Esophagus (tissue), 2 donors: ENCODE measurements at regions not wholly inside any gene's neighbourhood (a gene's known extent, or its start where the extent isn't known, plus 50 kb on each side); places are given as distances from the start of the nearest gene placed in this dataset.

Experiments used
- H3K27ac ChIP-seq, 2 donors: one replicate each; pipeline ENCODE4 v1.5.1; 2013; ENCODE audit warnings: low read depth in 2 of 2, mild to moderate bottlenecking in 2 of 2, inconsistent platforms in 1 of 2, low read length in 1 of 2, moderate library complexity in 1 of 2
- H3K27me3 ChIP-seq, 2 donors: one replicate each; pipeline ENCODE4 v1.6.1; 2013; ENCODE audit warnings: low read length in 2 of 2, control low read depth in 1 of 2, mild to moderate bottlenecking in 1 of 2; ENCODE audit not compliant: insufficient read depth in 2 of 2, control insufficient read depth in 1 of 2
- H3K36me3 ChIP-seq, 2 donors: one replicate each; pipeline ENCODE4 v1.6.1; 2013; ENCODE audit warnings: low read length in 1 of 2; ENCODE audit not compliant: control insufficient read depth in 2 of 2, insufficient read depth in 2 of 2
- H3K4me1 ChIP-seq, 2 donors: one replicate each; pipeline ENCODE4 v1.6.1; 2013; ENCODE audit warnings: low read length in 1 of 2; ENCODE audit not compliant: control insufficient read depth in 2 of 2, insufficient read depth in 2 of 2
- H3K4me3 ChIP-seq, 2 donors: one replicate each; pipeline ENCODE4 v1.5.1; 2013; ENCODE audit warnings: low read length in 2 of 2, mild to moderate bottlenecking in 2 of 2, low read depth in 1 of 2, moderate library complexity in 1 of 2
- H3K9me3 ChIP-seq, 2 donors: one replicate each; pipeline ENCODE4 v1.6.1; 2013; ENCODE audit warnings: mild to moderate bottlenecking in 2 of 2, low read depth in 1 of 2, low read length in 1 of 2, moderate library complexity in 1 of 2; ENCODE audit not compliant: control insufficient read depth in 2 of 2, insufficient read depth in 1 of 2
- WGBS, 2 donors: extraction: QIAGEN DNeasy Blood & Tissue Kit; methylation state at CpG; one replicate each; pipeline ENCODE4 v1.1.7; 2013; 5-methylcytosine and 5-hydroxymethylcytosine counted together
- donor health status: healthy with polysubstance abuse.
- donor health status: Bipolar disorder and iron deficiency.

DNA sequence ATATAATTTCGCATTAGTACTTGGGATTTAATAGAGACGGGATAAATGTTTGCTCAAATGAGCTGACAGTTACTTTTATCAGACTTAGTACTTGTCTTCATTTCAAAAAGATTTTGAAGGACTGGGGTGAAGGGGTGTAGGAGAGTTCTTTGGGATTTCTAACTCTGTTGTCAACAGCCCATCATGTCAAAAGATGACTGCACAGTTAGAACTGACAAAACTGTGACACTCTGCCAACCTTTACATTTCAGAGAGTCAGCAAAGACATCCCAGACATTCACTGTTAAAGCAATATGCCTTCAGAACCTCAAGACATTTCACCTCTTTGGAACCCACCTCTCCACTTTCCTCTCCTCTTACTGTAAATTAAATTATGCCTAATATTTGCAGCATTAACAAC is 285.4 kb upstream of the SPHKAP start:
- WGBS, 2 donors: 77 to 78% methylated on average over 2 of the region's 2 CpGs
- Histone ChIP-seq H3K4me1 (no peaks in the 10 kb centered on the region), H3K9me3 (no peaks in the 10 kb centered on the region), H3K27ac (no peak overlapping the region), H3K36me3 (no peaks in the 10 kb centered on the region), H3K27me3 (no peaks in the 10 kb centered on the region), H3K4me3 (no peak overlapping the region)

DNA sequence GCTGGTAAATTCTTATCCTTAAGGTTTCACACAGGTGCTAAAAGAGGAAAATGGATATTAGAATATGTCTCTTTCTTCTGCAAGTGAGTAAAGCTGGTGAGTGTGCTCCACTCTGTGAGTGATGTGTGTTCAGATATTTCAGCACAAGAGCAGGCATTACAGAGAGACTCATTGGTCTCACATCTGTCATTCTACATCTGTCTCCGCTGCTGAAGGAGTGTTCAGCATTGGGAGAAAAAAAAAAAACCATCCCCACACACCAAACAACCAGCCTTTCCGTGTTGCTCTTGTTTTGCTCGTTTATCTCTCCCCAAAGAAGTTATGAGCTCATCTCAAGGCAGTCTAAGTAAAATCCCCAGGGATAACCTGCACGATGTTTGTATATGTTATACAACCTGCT is 283.9 kb upstream of the SPHKAP start:
- no peaks in the 10 kb centered on the region for H3K9me3 ChIP-seq
- H3K27me3 ChIP-seq: no peaks in the 10 kb centered on the region
- no peak overlapping the region for H3K27ac ChIP-seq
- WGBS, 2 donors: 50 to 62% methylated on average over 4 of the region's 4 CpGs
- H3K36me3 ChIP-seq: no peaks in the 10 kb centered on the region
- no peaks in the 10 kb centered on the region for H3K4me1 ChIP-seq
- H3K4me3 ChIP-seq: no peak overlapping the region

DNA sequence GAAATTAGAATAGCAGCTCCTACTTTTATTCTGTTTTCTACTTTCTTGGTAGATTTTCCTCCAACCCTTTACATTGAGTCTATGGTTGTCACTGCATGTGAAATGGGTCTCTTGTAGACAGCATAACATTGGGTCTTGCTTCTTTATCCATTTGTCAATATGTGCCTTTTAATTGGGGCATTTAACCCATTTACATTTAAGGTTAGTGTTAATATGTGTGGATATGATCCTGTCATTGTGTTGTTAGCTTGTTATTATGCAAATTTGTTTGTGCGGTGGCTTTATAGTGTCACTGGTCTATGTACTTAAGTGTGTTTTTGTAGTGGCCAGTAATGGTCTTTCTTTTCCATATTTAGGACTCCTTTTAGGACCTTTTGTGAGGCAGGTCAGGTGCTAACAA is 276.9 kb upstream of the SPHKAP start:
- Histone ChIP-seq H3K4me1 (no peaks in the 10 kb centered on the region), H3K36me3 (no peaks in the 10 kb centered on the region), H3K9me3 (peaks cover 5 to 8% of the 10 kb centered on the region in 2 donors), H3K27ac (no peak overlapping the region), H3K27me3 (no peaks in the 10 kb centered on the region), H3K4me3 (no peak overlapping the region)
- 100% methylated on average over 1 of the region's 1 CpG for WGBS, 2 donors

DNA sequence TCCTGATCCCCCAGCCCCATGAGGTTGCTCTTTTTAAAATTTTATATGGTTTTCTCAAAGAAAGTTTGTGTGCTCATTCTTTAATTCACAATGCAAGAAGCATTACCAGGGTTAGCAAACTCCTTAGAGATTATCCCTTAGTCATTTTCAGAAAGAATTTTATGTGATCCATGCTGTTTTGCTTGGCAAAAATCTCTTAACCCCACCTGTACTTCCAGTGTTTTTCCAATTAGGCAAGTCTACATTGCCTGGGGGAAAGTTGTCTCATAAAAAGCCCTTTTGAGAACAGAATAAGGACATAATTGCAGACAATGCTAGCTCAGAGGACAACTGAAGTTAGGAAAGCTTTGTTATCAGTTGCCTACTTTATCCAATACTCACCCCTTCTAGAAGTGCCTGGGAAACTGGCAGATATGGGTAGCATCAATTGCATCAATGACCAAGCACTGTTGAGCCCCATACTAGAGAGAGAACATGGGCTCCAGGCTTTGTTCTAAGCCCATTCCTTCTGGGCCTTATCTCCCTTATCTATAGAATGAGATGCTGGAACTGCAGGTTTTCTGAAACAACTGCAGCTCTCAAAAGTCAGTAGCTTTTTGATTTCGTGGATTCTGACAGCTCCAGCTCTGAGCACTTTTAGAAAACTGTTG is 265.9 kb upstream of the SPHKAP start:
- Histone ChIP-seq H3K4me3 (no peak overlapping the region), H3K27ac (no peak overlapping the region), H3K9me3 (no peaks in the 10 kb centered on the region), H3K27me3 (no peaks in the 10 kb centered on the region), H3K36me3 (no peaks in the 10 kb centered on the region), H3K4me1 (no peaks in the 10 kb centered on the region)
- 38 to 46% methylated on average over 1 of the region's 1 CpG for WGBS, 2 donors

DNA sequence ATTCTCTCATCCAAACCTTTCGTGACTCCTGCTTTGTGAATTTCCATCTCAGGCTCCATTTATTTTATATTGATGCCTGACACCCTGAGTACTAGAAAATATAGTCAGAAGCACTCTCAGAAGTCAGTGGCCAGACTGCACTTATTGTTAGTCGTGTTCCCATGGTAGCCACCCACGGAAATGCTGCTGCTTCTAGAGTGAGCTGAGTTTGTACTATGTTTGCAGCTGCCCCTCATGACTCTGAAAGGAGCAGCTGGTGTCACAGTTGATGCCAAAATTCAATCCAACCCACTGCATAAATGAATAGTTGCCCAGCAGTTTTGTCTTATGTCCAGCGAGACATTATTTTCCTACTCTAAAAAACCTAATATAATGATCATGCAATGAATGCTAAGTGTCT is 265.2 kb upstream of the SPHKAP start:
- no peaks in the 10 kb centered on the region for H3K9me3 ChIP-seq
- no peaks in the 10 kb centered on the region for H3K36me3 ChIP-seq
- 59 to 62% methylated on average over 4 of the region's 4 CpGs for WGBS, 2 donors
- no peak overlapping the region for H3K4me3 ChIP-seq
- H3K27ac ChIP-seq: no peak overlapping the region
- no peaks in the 10 kb centered on the region for H3K27me3 ChIP-seq
- no peaks in the 10 kb centered on the region for H3K4me1 ChIP-seq

DNA sequence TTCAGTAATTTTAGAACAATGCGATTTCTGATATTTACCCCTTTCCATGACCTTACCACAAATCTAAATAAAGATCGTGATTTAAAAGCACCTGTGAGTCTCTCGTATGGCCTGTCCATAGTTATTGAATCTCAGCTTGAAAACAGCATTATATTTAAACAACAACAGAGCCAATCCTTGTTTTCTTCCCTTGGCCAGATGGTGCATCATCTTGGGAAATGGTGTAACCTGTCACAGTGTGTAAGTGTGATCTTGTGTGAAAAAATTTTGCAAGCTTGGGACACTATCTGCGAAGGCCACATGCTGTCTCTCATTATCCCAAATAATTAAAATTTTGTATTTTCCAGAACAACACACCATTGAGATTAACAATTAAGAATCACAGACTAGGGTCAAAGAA is 262.7 kb upstream of the SPHKAP start:
- H3K4me1 ChIP-seq: no peaks in the 10 kb centered on the region
- H3K4me3 ChIP-seq: no peak overlapping the region
- no peak overlapping the region for H3K27ac ChIP-seq
- H3K36me3 ChIP-seq: no peaks in the 10 kb centered on the region
- no peaks in the 10 kb centered on the region for H3K27me3 ChIP-seq
- WGBS, 2 donors: 80 to 84% methylated on average over 4 of the region's 4 CpGs
- no peaks in the 10 kb centered on the region for H3K9me3 ChIP-seq

DNA sequence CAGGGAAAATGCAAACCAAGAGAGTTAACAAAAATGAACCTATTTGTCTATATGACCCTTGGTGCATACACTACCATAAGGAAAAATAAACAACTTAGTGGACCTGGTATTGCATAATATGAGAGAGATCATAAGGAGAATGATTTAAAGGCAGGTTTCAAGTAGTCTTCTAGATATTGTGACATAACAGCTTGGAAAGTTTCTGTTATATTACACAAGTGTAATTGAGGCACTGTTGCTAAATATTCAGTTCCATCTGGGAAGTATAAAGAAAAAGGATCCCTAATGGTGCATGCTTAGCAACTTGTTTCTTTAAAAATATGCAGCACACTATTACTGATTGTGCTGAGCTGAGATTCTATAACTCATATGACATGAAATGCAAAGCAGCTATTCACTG is 252.2 kb upstream of the SPHKAP start:
- Histone ChIP-seq H3K27me3 (no peaks in the 10 kb centered on the region), H3K36me3 (no peaks in the 10 kb centered on the region), H3K4me3 (no peak overlapping the region), H3K4me1 (no peaks in the 10 kb centered on the region), H3K27ac (no peak overlapping the region), H3K9me3 (no peaks in the 10 kb centered on the region)

DNA sequence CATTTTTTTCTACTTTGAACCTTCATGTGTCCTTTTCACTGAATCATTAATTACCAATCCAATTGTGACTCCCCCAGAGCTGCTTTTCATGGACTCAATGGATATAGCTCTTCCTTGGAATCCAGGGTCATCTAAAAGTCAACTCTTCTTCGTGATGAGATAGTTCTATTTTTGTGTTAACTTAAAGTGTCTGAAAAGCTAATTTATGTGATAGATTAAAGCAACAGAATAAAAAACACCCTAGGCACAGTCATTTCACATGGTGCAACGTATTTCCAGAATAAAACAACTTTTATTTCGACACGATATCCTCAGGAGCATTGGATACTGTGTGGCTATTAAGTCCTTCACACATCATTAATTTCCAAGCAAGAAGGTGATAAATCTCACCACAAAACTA is 250.6 kb upstream of the SPHKAP start:
- peaks cover 0 to 3% of the 10 kb centered on the region in 2 donors for H3K9me3 ChIP-seq
- H3K4me1 ChIP-seq: no peaks in the 10 kb centered on the region
- WGBS, 2 donors: 51 to 54% methylated on average over 4 of the region's 4 CpGs
- no peaks in the 10 kb centered on the region for H3K27me3 ChIP-seq
- H3K27ac ChIP-seq: no peak overlapping the region
- H3K36me3 ChIP-seq: no peaks in the 10 kb centered on the region
- no peak overlapping the region for H3K4me3 ChIP-seq

DNA sequence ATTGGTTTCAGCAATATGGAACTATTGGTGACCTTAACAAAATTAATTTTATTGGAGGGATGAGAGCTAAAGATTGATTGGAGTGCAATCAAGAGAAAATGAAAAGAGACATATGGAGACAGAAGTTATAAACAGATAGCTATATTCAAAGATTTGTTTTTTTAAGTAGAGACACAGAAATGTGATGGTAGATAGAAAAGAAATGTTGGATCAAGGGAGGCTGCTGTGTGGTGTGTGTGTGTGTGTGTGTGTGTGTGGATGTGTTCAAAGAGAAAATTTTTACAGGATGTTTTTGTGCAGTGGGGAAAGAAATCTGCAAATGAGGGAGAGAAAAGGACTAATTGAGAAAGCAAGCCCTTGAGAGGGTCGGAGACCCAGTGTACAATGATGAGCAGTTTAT is 249.5 kb upstream of the SPHKAP start:
- 21 to 27% methylated on average over 1 of the region's 1 CpG for whole genome bisulfite sequencing, 2 donors
- no peaks in the 10 kb centered on the region for H3K4me1 ChIP-seq
- no peak overlapping the region for H3K27ac ChIP-seq
- H3K4me3 ChIP-seq: no peak overlapping the region
- H3K36me3 ChIP-seq: no peaks in the 10 kb centered on the region
- no peaks in the 10 kb centered on the region for H3K27me3 ChIP-seq
- peaks cover 0 to 3% of the 10 kb centered on the region in 2 donors for H3K9me3 ChIP-seq

DNA sequence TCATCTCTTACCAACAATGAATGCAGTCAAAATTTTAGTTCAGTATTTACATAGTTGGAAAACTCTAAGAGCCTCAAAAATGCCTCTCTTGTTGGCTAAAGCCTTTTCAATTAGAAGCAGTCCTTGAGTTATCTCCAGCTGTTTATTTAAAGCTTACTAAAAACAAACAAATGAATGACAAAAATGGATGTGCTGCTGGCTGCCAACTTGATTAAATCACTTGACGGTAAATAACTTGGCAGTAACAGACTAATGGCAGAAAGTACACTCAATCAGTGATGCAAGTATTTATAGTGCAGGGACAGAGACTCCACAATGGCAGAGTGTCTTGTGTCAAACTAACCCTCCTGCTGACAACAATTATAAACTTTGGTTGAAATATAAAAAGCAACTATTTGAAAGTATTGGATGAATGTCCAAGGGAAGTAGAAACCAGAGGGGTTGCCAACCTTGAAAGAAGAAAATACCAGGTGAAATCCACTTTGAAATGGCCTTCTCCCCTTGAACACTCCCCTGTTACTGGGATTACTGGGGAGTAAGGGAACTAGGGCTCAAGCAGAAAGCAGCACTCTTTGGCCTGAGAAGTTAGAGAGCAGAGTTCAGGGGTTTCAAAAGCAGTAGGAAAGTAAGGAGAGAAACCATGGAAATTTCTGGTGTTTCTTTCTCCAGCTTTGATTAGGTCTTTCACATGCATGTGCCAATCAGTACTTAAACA is 245.2 kb upstream of the SPHKAP start:
- no peak overlapping the region for H3K27ac ChIP-seq
- H3K36me3 ChIP-seq: no peaks in the 10 kb centered on the region
- H3K4me1 ChIP-seq: no peaks in the 10 kb centered on the region
- peaks cover 0 to 3% of the 10 kb centered on the region in 2 donors for H3K9me3 ChIP-seq
- no peak overlapping the region for H3K4me3 ChIP-seq
- 20 to 31% methylated on average over 1 of the region's 1 CpG for WGBS, 2 donors
- H3K27me3 ChIP-seq: no peaks in the 10 kb centered on the region
